ENCODE measurements at regions not wholly inside any gene's neighbourhood (a gene's known extent, or its start where the extent isn't known, plus 50 kb on each side); places are given as distances from the start of the nearest gene placed in this dataset.

DNA sequence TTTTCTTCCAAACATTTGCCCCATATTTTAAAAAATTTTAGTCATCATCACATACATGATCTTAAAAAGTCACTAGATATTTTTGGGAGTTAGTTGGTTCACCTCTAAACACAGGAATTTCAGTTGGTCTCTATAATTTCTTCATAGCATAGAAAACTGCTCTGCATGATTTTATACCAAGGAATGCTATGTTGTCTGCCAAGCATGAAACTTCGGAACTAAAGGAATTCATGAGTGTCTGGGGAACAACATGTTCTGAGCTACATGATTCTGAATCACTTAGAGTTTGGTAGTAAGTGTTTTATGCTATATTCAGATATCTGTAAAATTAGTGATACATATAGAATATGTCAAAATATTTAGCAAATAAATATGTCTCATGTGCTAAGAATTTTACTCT is 957.8 kb downstream of the GATA3 start:
- CTCF ChIA-PET: interaction anchor here (1.6 kb wide), 1 partner anchor 11 kb away, joined by 4 read pairs; no protein-coding TSS in a partner anchor
- peak; percentile 16 for TF ChIP-seq GATA2 (IDR thresholded peaks at IDR 0.05; ENCODE audit: insufficient read depth, insufficient read length, low read depth, low read length)
- TF ChIP-seq, protein P1, sequence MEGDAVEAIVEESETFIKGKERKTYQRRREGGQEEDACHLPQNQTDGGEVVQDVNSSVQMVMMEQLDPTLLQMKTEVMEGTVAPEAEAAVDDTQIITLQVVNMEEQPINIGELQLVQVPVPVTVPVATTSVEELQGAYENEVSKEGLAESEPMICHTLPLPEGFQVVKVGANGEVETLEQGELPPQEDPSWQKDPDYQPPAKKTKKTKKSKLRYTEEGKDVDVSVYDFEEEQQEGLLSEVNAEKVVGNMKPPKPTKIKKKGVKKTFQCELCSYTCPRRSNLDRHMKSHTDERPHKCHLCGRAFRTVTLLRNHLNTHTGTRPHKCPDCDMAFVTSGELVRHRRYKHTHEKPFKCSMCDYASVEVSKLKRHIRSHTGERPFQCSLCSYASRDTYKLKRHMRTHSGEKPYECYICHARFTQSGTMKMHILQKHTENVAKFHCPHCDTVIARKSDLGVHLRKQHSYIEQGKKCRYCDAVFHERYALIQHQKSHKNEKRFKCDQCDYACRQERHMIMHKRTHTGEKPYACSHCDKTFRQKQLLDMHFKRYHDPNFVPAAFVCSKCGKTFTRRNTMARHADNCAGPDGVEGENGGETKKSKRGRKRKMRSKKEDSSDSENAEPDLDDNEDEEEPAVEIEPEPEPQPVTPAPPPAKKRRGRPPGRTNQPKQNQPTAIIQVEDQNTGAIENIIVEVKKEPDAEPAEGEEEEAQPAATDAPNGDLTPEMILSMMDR (IDR thresholded peaks at IDR 0.05; ENCODE audit: extremely low read depth in 1 of 2, insufficient read depth in 1 of 2, low read depth in 1 of 2, low read length in 2 of 2): no peak
- no peaks in the 10 kb centered on the region for H3K9me1 ChIP-seq (replicated peaks; ENCODE audit: control insufficient read depth, extremely low read depth, insufficient read depth, low read length)

DNA sequence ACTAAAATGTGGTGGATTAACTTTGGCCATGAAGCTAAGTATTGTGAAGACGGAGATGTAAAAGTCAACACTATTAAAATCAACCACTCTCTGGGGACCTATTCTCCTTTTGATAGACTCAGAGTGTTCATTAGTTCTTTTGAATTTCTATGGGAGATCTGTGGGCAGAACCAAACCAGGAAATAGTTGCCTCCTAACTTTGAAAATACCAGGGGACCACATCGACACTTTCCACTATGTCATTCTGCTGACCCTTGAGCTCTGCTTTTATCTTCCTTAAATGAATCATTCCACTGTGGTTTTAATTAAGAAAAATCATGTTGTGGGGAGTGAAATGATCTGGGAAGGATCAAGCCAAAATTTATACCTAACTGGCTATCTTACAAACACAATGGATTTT is 960.5 kb downstream of the GATA3 start:
- no peaks in the 10 kb centered on the region for H3K9me1 ChIP-seq (replicated peaks; ENCODE audit: control insufficient read depth, extremely low read depth, insufficient read depth, low read length)
- H3K9ac ChIP-seq (replicated peaks; ENCODE audit: extremely low read depth, insufficient read depth, low read length): no peak overlapping the region
- FAIRE-seq: no peak
- H3K4me1 ChIP-seq (ENCODE audit: control insufficient read depth, extremely low read depth, insufficient read depth, low read length): peaks cover 25% of the 10 kb centered on the region
- no peaks in the 10 kb centered on the region for H3K79me2 ChIP-seq (ENCODE audit: control insufficient read depth, insufficient read depth, low read length)
- ChIA-PET POLR2A (no interaction called here), CTCF (no interaction called here)
- no peaks in the 10 kb centered on the region for H3K27me3 ChIP-seq (ENCODE audit: control insufficient read depth in 2 of 2, insufficient read depth in 2 of 2, low read length in 2 of 2)
- dilution Hi-C loops (cut with MboI; ENCODE audit: extremely low pct_ligation_motif_present, low sequenced_read_pairs): no loop called here
- H3K27ac ChIP-seq (ENCODE audit: insufficient read depth, low read depth, low read length): no peak overlapping the region
- BruUV-seq (replicated peaks): no TSS peak
- no peak overlapping the region for H3K4me3 ChIP-seq (replicated peaks in 1 of 3; ENCODE audit: insufficient read depth in 1 of 3, low read depth in 1 of 3, low read length in 3 of 3)
- no peak overlapping the region for H3K4me2 ChIP-seq (ENCODE audit: insufficient read depth, low read length)
- no peak for DNase-seq (ENCODE audit: low read depth, low spot score)
- TF ChIP-seq, protein P2, sequence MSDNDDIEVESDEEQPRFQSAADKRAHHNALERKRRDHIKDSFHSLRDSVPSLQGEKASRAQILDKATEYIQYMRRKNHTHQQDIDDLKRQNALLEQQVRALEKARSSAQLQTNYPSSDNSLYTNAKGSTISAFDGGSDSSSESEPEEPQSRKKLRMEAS (IDR thresholded peaks at IDR 0.05; ENCODE audit: insufficient read depth, insufficient read length): no peak
- TF ChIP-seq, protein P1 (IDR thresholded peaks at IDR 0.05; ENCODE audit: extremely low read depth in 1 of 2, insufficient read depth in 1 of 2, low read depth in 1 of 2, low read length in 2 of 2): no peak
- TF ChIP-seq GATA2 (IDR thresholded peaks at IDR 0.05; ENCODE audit: insufficient read depth, insufficient read length, low read depth, low read length) (no peak), EZH2 (IDR thresholded peaks at IDR 0.05; ENCODE audit: borderline replicate concordance, low read depth, low read length, severe bottlenecking) (no peak), JUN (IDR thresholded peaks at IDR 0.05; ENCODE audit: borderline replicate concordance, insufficient read depth, insufficient read length, low read depth) (no peak), FOS (IDR thresholded peaks at IDR 0.05; ENCODE audit: borderline replicate concordance, insufficient read depth, low read length) (no peak), MYC (IDR thresholded peaks at IDR 0.05; ENCODE audit: low read depth, low read length) (no peak), POLR2A (IDR thresholded peaks at IDR 0.05; ENCODE audit: low read depth, low read length) (no peak), POLR2AphosphoS5 (IDR thresholded peaks at IDR 0.05; ENCODE audit: insufficient read depth, low read depth, low read length) (no peak)
- H3K9me3 ChIP-seq (replicated peaks; ENCODE audit: control insufficient read depth, insufficient read depth, low read length): no peaks in the 10 kb centered on the region
- H2AFZ ChIP-seq (ENCODE audit: low read depth, low read length): no peak overlapping the region
- intact Hi-C loops (cut with micrococcal nuclease): loop anchor here (10.0 kb wide), 1 partner anchor 1140 kb away; no protein-coding TSS in a partner anchor
- no peaks in the 10 kb centered on the region for H3K36me3 ChIP-seq (ENCODE audit: control insufficient read depth in 2 of 2, extremely low read depth in 1 of 2, insufficient read depth in 2 of 2, low read length in 2 of 2)
- H4K20me1 ChIP-seq (replicated peaks; ENCODE audit: control insufficient read depth, extremely low read depth, insufficient read depth, low read length): no peaks in the 10 kb centered on the region

More for the DNA sequence above, 957.8 kb downstream of the GATA3 start:
- peaks cover 10% of the 10 kb centered on the region for H3K4me1 ChIP-seq (ENCODE audit: control insufficient read depth, extremely low read depth, insufficient read depth, low read length)
- dilution Hi-C loops (cut with MboI; ENCODE audit: extremely low pct_ligation_motif_present, low sequenced_read_pairs) (no loop called here), intact Hi-C loops (cut with micrococcal nuclease) (loop anchor here (10.0 kb wide), 1 partner anchor 1138 kb away; no protein-coding TSS in a partner anchor)
- H3K9ac ChIP-seq (replicated peaks; ENCODE audit: extremely low read depth, insufficient read depth, low read length): peak overlapping the region; percentile 31
- no peaks in the 10 kb centered on the region for H3K9me3 ChIP-seq (replicated peaks; ENCODE audit: control insufficient read depth, insufficient read depth, low read length)
- no peaks in the 10 kb centered on the region for H3K79me2 ChIP-seq (ENCODE audit: control insufficient read depth, insufficient read depth, low read length)
- BruUV-seq (replicated peaks): no TSS peak
- no peak for FAIRE-seq
- H3K4me3 ChIP-seq (replicated peaks in 1 of 3; ENCODE audit: insufficient read depth in 1 of 3, low read depth in 1 of 3, low read length in 3 of 3): no peak overlapping the region
- H3K27me3 ChIP-seq (ENCODE audit: control insufficient read depth in 2 of 2, insufficient read depth in 2 of 2, low read length in 2 of 2): no peaks in the 10 kb centered on the region
- H3K4me2 ChIP-seq (ENCODE audit: insufficient read depth, low read length): peak overlapping the region; percentile 47
- peak; percentile 60 for DNase-seq (ENCODE audit: low read depth, low spot score)
- peak overlapping the region; percentile 15 for H2AFZ ChIP-seq (ENCODE audit: low read depth, low read length)
- no peaks in the 10 kb centered on the region for H4K20me1 ChIP-seq (replicated peaks; ENCODE audit: control insufficient read depth, extremely low read depth, insufficient read depth, low read length)
- POLR2A ChIA-PET: no interaction called here
- peak overlapping the region; percentile 48 for H3K27ac ChIP-seq (ENCODE audit: insufficient read depth, low read depth, low read length)
- no peaks in the 10 kb centered on the region for H3K36me3 ChIP-seq (ENCODE audit: control insufficient read depth in 2 of 2, extremely low read depth in 1 of 2, insufficient read depth in 2 of 2, low read length in 2 of 2)

Data from endothelial cell of umbilical vein (primary cell).